HFF-Myc (cell line): ENCODE measurements at regions not wholly inside any gene's neighbourhood (a gene's known extent, or its start where the extent isn't known, plus 50 kb on each side); places are given as distances from the start of the nearest gene placed in this dataset.

Experiments used
- DNase-seq: peaks from one replicate; pipeline ENCODE4 v3.0.0-alpha.2; 2011; ENCODE audit warnings: low read depth; ENCODE audit errors: extremely low read depth
- H3K4me3 ChIP-seq: replicated peaks from 2 replicates; pipeline ENCODE4 v1.5.1; 2011; ENCODE audit warnings: low read depth, mild to moderate bottlenecking, control low read depth, low read length
- CTCF ChIP-seq: IDR thresholded peaks from 2 replicates; pipeline ENCODE4 v1.5.1; 2012; ENCODE audit warnings: mild to moderate bottlenecking, low read depth, low read length, control low read depth; ENCODE audit errors: missing control alignments

- DNase-seq = no peak
- TF ChIP-seq CTCF = no peak
- H3K4me3 ChIP-seq = no peak overlapping the region
Measured at GRCh38 chr1:5802606-5803005, 189.6 kb downstream of the NPHP4 start.

- H3K4me3 ChIP-seq = no peak overlapping the region
- TF ChIP-seq CTCF = no peak
- DNase-seq = no peak
Measured at GRCh38 chr1:5798904-5799303, 193.3 kb downstream of the NPHP4 start.

- no peak for DNase-seq
- H3K4me3 ChIP-seq = no peak overlapping the region
- TF ChIP-seq CTCF = no peak
Measured at GRCh38 chr1:5798151-5798730, 194.0 kb downstream of the NPHP4 start.

- no peak for DNase-seq
- no peak for TF ChIP-seq CTCF
- no peak overlapping the region for H3K4me3 ChIP-seq
Measured at GRCh38 chr1:5796028-5796427, 196.2 kb downstream of the NPHP4 start.

GRCh38 chr1:5794279-5794678 lies 197.9 kb downstream of the NPHP4 start:
- TF ChIP-seq CTCF = no peak
- no peak overlapping the region for H3K4me3 ChIP-seq
- DNase-seq = no peak

GRCh38 chr1:5793516-5793915 lies 198.7 kb downstream of the NPHP4 start:
- H3K4me3 ChIP-seq = no peak overlapping the region
- DNase-seq = no peak
- TF ChIP-seq CTCF = no peak

- no peak overlapping the region for H3K4me3 ChIP-seq
- no peak for TF ChIP-seq CTCF
- DNase-seq = no peak
Measured at GRCh38 chr1:5781079-5781478, 211.1 kb downstream of the NPHP4 start.
